ENCODE measurements at regions not wholly inside any gene's neighbourhood (a gene's known extent, or its start where the extent isn't known, plus 50 kb on each side); places are given as distances from the start of the nearest gene placed in this dataset.

DNA sequence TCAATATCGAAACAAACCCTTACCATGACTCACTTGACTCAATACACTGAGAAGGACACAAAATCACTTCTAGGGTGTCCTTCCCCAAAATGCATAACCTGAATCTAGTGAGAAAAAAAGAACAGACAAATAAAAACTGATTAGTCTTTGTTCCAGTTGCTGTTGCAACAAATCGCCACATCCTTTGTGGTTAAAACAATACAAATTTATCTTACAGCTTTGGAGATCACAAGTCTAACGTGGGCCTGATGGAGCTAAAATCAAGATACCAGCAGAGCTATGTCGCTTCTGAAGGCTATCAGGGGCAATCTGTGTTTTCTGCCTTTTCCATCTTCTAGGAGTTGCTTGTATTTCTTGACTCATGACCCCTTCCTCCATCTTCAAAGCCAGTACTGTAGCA, 541.7 kb downstream of the KCNJ3 start:
- H3K4me1 ChIP-seq, result no peaks in the 10 kb centered on the region
- no peaks in the 10 kb centered on the region for H3K9me3 ChIP-seq
- H3K36me3 ChIP-seq, result no peaks in the 10 kb centered on the region
- DNase-seq, result no peak
- no peak overlapping the region for H3K27ac ChIP-seq
- H3K4me3 ChIP-seq, result no peak overlapping the region
- no peaks in the 10 kb centered on the region for H3K27me3 ChIP-seq
- TF ChIP-seq, protein P1, sequence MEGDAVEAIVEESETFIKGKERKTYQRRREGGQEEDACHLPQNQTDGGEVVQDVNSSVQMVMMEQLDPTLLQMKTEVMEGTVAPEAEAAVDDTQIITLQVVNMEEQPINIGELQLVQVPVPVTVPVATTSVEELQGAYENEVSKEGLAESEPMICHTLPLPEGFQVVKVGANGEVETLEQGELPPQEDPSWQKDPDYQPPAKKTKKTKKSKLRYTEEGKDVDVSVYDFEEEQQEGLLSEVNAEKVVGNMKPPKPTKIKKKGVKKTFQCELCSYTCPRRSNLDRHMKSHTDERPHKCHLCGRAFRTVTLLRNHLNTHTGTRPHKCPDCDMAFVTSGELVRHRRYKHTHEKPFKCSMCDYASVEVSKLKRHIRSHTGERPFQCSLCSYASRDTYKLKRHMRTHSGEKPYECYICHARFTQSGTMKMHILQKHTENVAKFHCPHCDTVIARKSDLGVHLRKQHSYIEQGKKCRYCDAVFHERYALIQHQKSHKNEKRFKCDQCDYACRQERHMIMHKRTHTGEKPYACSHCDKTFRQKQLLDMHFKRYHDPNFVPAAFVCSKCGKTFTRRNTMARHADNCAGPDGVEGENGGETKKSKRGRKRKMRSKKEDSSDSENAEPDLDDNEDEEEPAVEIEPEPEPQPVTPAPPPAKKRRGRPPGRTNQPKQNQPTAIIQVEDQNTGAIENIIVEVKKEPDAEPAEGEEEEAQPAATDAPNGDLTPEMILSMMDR (IDR thresholded peaks at IDR 0.05), result no peak

DNA sequence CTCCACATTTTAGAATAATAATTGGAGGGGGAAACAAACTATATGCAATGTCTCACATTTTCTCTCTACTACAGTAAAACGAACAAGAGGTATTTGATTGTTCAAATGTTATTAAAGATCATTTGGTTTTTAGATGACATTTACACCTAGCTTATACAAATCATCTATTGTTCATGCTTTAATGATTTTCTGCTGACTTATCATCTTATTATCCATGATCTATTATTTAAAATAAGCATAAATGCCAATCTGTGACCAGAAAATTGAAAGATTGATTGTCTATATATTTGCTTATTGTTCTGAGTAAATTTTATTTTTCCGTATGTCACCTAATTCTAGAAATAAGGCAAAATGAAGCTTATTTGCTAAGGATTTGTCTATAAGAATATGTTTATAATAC, 537.2 kb downstream of the KCNJ3 start:
- no peak overlapping the region for H3K27ac ChIP-seq
- H3K9me3 ChIP-seq, result no peaks in the 10 kb centered on the region
- H3K36me3 ChIP-seq, result no peaks in the 10 kb centered on the region
- H3K27me3 ChIP-seq, result no peaks in the 10 kb centered on the region
- no peak for DNase-seq
- no peak overlapping the region for H3K4me3 ChIP-seq
- TF ChIP-seq, protein P1 (IDR thresholded peaks at IDR 0.05), result no peak
- no peak for TF ChIP-seq POLR2A (IDR thresholded peaks at IDR 0.05)
- no peaks in the 10 kb centered on the region for H3K4me1 ChIP-seq

DNA sequence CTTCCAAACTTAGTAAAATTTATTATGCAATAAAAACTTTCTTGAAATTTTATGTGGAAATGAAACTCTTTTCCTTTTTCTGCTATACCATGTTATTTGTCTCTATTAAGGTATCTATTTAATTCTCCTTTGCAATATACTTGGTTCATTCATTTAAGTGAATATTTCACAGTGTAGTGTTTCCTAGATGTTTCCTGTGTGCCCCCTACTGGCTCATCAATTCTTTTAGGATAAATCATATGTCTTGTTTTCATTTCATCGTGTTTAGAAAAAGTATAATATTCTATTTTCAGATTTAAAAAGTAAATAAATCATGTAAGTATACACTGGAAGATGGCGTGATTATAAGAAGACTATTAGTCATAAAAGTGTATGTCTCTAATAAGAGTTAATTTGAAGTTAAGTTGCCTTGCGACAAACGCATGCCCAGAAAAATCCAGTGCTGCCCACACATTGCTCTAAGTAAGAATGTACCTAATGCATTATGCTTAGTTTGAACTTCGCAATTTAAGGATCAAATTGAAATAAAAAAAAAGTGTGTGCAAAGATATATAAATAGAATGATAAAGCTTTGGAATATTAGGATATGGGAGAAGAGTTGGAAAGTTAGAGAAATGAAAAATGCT, 525.4 kb downstream of the KCNJ3 start:
- no peak for TF ChIP-seq POLR2A (IDR thresholded peaks at IDR 0.05)
- TF ChIP-seq, protein P1 (IDR thresholded peaks at IDR 0.05), result peak in 4 of 6 experiments; percentile 10 to 47 (median 44)
- Histone ChIP-seq H3K36me3 (no peaks in the 10 kb centered on the region), H3K27ac (no peak overlapping the region), H3K4me3 (no peak overlapping the region), H3K4me1 (no peaks in the 10 kb centered on the region), H3K9me3 (no peaks in the 10 kb centered on the region), H3K27me3 (no peaks in the 10 kb centered on the region)
- DNase-seq, result no peak

DNA sequence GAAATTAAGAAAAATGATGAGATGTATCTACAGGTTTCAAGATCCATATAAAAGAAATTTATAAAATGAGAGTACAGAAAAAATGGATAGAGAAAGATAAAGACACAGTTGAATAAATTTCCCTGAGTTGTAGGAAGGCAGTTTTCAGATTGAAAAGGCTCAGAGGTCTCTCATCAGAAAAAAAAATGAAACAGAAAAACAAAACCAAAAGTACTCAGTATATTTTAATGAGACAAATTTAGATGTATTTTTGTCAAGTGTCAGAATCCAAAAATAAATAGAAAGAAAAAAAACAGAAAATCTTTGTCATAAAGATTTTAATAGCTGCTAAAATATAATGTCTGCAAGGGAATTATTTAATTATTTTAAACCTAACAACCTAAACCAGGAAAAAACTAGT, 520.5 kb downstream of the KCNJ3 start:
- DNase-seq, result no peak
- H3K9me3 ChIP-seq, result no peaks in the 10 kb centered on the region
- no peak overlapping the region for H3K27ac ChIP-seq
- no peak for TF ChIP-seq POLR2A (IDR thresholded peaks at IDR 0.05)
- TF ChIP-seq, protein P1 (IDR thresholded peaks at IDR 0.05), result no peak
- H3K36me3 ChIP-seq, result no peaks in the 10 kb centered on the region
- no peaks in the 10 kb centered on the region for H3K27me3 ChIP-seq
- no peaks in the 10 kb centered on the region for H3K4me1 ChIP-seq
- H3K4me3 ChIP-seq, result no peak overlapping the region

DNA sequence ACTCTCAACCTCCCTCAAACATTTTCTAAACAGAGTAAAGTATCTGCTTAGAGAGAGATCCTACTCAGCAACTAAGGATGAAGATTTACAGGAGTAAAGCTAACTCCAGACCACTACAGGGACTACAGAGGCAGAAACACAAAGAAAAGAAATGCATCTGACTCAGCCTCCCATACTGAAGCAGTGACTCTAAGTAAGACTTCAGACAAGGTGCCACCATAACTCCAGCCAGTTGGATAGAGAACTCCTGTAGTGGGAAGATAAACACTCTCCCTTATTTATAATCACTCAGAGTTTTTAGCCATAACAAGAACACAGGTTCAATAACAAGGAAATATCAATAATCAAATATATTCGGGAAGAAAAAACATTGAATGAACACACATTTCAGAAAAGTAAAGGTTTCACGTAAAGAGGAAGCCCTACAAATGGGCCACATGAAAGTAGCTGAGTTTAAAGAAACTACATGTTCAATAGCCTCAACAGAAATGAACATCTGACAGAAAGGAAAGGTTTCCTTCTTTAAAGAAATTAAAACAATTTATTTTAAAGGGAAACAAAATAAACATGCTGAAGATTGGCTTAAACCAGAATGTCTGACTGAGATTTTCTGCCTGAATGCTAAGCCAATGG, 519.9 kb downstream of the KCNJ3 start:
- H3K27me3 ChIP-seq, result no peaks in the 10 kb centered on the region
- no peak for DNase-seq
- no peaks in the 10 kb centered on the region for H3K36me3 ChIP-seq
- TF ChIP-seq POLR2A (IDR thresholded peaks at IDR 0.05), result no peak
- TF ChIP-seq, protein P1 (IDR thresholded peaks at IDR 0.05), result no peak
- no peak overlapping the region for H3K27ac ChIP-seq
- H3K4me1 ChIP-seq, result no peaks in the 10 kb centered on the region
- no peak overlapping the region for H3K4me3 ChIP-seq
- no peaks in the 10 kb centered on the region for H3K9me3 ChIP-seq

Measured in Peyer's patch (tissue), 4 donors.